ENCODE measurements at regions not wholly inside any gene's neighbourhood (a gene's known extent, or its start where the extent isn't known, plus 50 kb on each side); places are given as distances from the start of the nearest gene placed in this dataset.

DNA sequence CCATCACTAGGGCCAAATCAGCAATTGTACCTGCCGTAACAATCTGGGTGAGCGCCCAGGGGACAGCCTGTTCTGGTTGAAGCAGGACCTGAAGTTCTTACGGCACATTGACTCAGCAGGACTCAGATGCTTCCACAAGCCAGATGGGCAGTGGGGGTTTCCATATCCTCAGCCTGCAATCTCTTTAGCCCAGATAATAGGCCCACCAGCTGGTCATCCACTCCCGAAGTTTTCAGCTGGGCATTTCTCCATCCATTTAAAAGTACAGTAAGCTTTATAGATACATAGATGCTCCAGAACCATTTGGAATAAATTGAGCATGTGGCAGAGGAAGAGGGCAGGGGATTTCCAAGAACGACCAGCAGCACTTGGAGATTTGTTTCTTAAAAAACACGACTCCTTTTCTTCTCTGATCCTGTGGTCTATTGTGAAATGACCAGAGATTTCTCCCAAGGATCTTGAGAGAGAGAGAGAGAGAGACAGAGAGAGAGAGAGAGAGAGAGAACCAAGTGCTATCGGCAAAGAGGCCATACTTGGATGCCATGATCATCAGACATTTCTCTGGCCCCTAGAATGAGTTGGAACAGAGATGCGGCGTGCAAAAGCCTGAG is 74.8 kb upstream of the PLXNC1 start:
- TF ChIP-seq, protein P1, sequence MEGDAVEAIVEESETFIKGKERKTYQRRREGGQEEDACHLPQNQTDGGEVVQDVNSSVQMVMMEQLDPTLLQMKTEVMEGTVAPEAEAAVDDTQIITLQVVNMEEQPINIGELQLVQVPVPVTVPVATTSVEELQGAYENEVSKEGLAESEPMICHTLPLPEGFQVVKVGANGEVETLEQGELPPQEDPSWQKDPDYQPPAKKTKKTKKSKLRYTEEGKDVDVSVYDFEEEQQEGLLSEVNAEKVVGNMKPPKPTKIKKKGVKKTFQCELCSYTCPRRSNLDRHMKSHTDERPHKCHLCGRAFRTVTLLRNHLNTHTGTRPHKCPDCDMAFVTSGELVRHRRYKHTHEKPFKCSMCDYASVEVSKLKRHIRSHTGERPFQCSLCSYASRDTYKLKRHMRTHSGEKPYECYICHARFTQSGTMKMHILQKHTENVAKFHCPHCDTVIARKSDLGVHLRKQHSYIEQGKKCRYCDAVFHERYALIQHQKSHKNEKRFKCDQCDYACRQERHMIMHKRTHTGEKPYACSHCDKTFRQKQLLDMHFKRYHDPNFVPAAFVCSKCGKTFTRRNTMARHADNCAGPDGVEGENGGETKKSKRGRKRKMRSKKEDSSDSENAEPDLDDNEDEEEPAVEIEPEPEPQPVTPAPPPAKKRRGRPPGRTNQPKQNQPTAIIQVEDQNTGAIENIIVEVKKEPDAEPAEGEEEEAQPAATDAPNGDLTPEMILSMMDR (IDR thresholded peaks at IDR 0.05 in 2 of 3, conservative IDR thresholded peaks at IDR 0.05 in 1 of 3; ENCODE audit: borderline replicate concordance in 1 of 3, insufficient read depth in 1 of 3, low read depth in 2 of 3, low read length in 2 of 3): no peak
- TF ChIP-seq CEBPB (IDR thresholded peaks at IDR 0.05; ENCODE audit: low read depth) (no peak), YY1 (IDR thresholded peaks at IDR 0.05; ENCODE audit: extremely low read depth, insufficient replicate concordance, low read depth, low read length) (no peak), POLR2AphosphoS5 (IDR thresholded peaks at IDR 0.05; ENCODE audit: low read depth, low read length) (no peak), SP1 (IDR thresholded peaks at IDR 0.05; ENCODE audit: low read depth) (no peak), TCF7L2 (IDR thresholded peaks at IDR 0.05; ENCODE audit: borderline replicate concordance, extremely low read depth, insufficient read depth, insufficient read length) (no peak), POLR2A (IDR thresholded peaks at IDR 0.05; ENCODE audit: borderline replicate concordance, extremely low read depth, insufficient read depth, insufficient read length) (no peak), ELF1 (IDR thresholded peaks at IDR 0.05; ENCODE audit: borderline replicate concordance, low read depth) (no peak), RAD21 (IDR thresholded peaks at IDR 0.05; ENCODE audit: low read depth) (no peak)

Data from HCT116 (cell line).